Keratinocyte (primary cell): ENCODE measurements at regions not wholly inside any gene's neighbourhood (a gene's known extent, or its start where the extent isn't known, plus 50 kb on each side); places are given as distances from the start of the nearest gene placed in this dataset.
"Not testable (repeated sequence)": the region's sequence is repeated elsewhere in the genome, so short reads cannot be mapped to it uniquely, and the experiment has no call there.

Experiments
- DNase-seq: peaks from one replicate; pipeline ENCODE4 v3.0.0-alpha.2; 2011; ENCODE audit warnings: low read depth, missing footprints, low spot score
- FAIRE-seq: peaks from 2 replicates; lab custom pipeline; 2011; peaks lifted over from hg19 to GRCh38; lab: Jason Lieb, UNC
- H2AFZ ChIP-seq: 2 replicates; pipeline ENCODE4 v1.6.0; 2012; ENCODE audit warnings: low read length, control low read depth, inconsistent platforms; ENCODE audit not compliant: control insufficient read depth
- H3K27ac ChIP-seq: 2 replicates; pipeline ENCODE4 v1.5.1; 2011; ENCODE audit warnings: low read length; ENCODE audit not compliant: control insufficient read depth, insufficient read depth
- H3K27me3 ChIP-seq: 3 replicates; pipeline ENCODE4 v1.6.0; 2011; ENCODE audit warnings: low read length; ENCODE audit not compliant: control insufficient read depth, insufficient read depth; ENCODE audit errors: extremely low read depth
- H3K36me3 ChIP-seq, 2 experiments: 2 replicates in 1 of 2; 3 replicates in 1 of 2; pipeline ENCODE4 v1.5.1; 2011; ENCODE audit warnings: low read length in 2 of 2, mild to moderate bottlenecking in 1 of 2; ENCODE audit not compliant: control insufficient read depth in 2 of 2, insufficient read depth in 2 of 2; ENCODE audit errors: extremely low read depth in 1 of 2
- H3K4me1 ChIP-seq: 3 replicates; pipeline ENCODE4 v1.5.1; 2011; ENCODE audit warnings: low read length; ENCODE audit not compliant: control insufficient read depth, insufficient read depth; ENCODE audit errors: extremely low read depth
- H3K4me2 ChIP-seq: 3 replicates; pipeline ENCODE4 v1.6.0; 2011; ENCODE audit warnings: low read depth, low read length; ENCODE audit not compliant: control insufficient read depth, insufficient read depth; ENCODE audit errors: extremely low read depth
- H3K4me3 ChIP-seq, 3 experiments: fragments of 200-600 bp in 1 of 3; sonication (generic) in 1 of 3; 2 replicates in 2 of 3; 3 replicates in 1 of 3; pipeline ENCODE4 v1.5.1; 2011 to 2016; ENCODE audit warnings: low read length in 3 of 3, mild to moderate bottlenecking in 3 of 3, control low read depth in 2 of 3, inconsistent platforms in 1 of 3, low read depth in 1 of 3, mixed read lengths in 1 of 3, mixed run types in 1 of 3, moderate library complexity in 1 of 3; ENCODE audit not compliant: control insufficient read depth in 2 of 3, insufficient read depth in 2 of 3; ENCODE audit errors: extremely low read depth in 1 of 3
- H3K79me2 ChIP-seq: 2 replicates; pipeline ENCODE4 v1.6.0; 2012; ENCODE audit warnings: low read length; ENCODE audit not compliant: control insufficient read depth, insufficient read depth
- H3K9ac ChIP-seq: 3 replicates; pipeline ENCODE4 v1.6.0; 2011; ENCODE audit warnings: low read length; ENCODE audit not compliant: control insufficient read depth, insufficient read depth; ENCODE audit errors: extremely low read depth
- H3K9me1 ChIP-seq: 3 replicates; pipeline ENCODE4 v1.6.0; 2011; ENCODE audit warnings: low read length; ENCODE audit not compliant: control insufficient read depth, insufficient read depth; ENCODE audit errors: extremely low read depth
- H3K9me3 ChIP-seq: 2 replicates; pipeline ENCODE4 v1.5.1; 2012; ENCODE audit warnings: low read depth, low read length; ENCODE audit not compliant: control insufficient read depth
- H4K20me1 ChIP-seq: 3 replicates; pipeline ENCODE4 v1.6.0; 2011; ENCODE audit warnings: low read length; ENCODE audit not compliant: control insufficient read depth, insufficient read depth; ENCODE audit errors: extremely low read depth
- EZH2 ChIP-seq: IDR thresholded peaks from one replicate; pipeline ENCODE4 v1.6.1; 2012; ENCODE audit warnings: inconsistent platforms, mild to moderate bottlenecking, low read length, moderate library complexity
- dilution Hi-C: fragments of 300-500 bp; cut with MboI; formaldehyde crosslinking; loops from one replicate; pipeline ENCODE4 v1.7.0; 2020; ENCODE audit warnings: low sequenced_read_pairs; ENCODE audit not compliant: extremely low pct_ligation_motif_present
- TF ChIP-seq, protein P1 (sequence below), 3 experiments: IDR thresholded peaks in 1 of 3; conservative IDR thresholded peaks in 1 of 3; optimal IDR thresholded peaks in 1 of 3; 2 replicates in 2 of 3; 3 replicates in 1 of 3; pipeline versions ENCODE3 to v1.5.1; 2011; ENCODE audit warnings: low read length in 3 of 3, mild to moderate bottlenecking in 3 of 3, moderate library complexity in 2 of 3, control low read depth in 1 of 3, inconsistent platforms in 1 of 3; ENCODE audit not compliant: insufficient read depth in 2 of 3; ENCODE audit errors: extremely low read depth in 1 of 3

DNA sequence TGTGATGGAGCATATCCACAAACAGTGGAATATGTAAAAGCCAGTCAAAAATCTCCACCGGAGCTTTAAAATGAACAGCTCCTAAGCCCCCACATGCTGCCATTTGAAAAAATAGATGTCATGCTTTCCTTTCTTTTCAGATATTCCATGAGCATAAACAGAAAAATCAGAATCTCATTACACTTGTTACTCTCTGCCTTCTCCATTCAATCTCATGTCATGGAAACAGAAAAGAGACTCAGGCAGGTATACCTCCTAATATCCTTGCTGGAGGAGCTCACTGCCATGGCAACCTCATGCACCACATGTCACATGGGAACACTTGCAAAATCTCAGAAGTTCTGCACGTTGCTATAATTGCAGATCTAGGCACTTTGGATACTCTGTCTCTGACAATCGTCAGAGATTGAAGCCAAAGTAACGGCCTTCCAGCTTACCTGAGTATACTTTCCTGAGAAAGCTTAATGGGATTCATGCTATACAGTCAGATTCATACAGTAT lies 317.0 kb upstream of the ADAMTS9 start:
- no peaks in the 10 kb centered on the region for H3K9me3 ChIP-seq
- no peaks in the 10 kb centered on the region for H4K20me1 ChIP-seq
- H3K4me1 ChIP-seq, result peaks cover 14% of the 10 kb centered on the region
- dilution Hi-C loops, result no loop called here
- H3K9me1 ChIP-seq, result no peaks in the 10 kb centered on the region
- FAIRE-seq, result no peak
- no peaks in the 10 kb centered on the region for H3K79me2 ChIP-seq
- H3K9ac ChIP-seq, result no peak overlapping the region
- DNase-seq, result no peak
- no peak overlapping the region for H2AFZ ChIP-seq
- H3K27ac ChIP-seq, result no peak overlapping the region
- TF ChIP-seq, protein P1, sequence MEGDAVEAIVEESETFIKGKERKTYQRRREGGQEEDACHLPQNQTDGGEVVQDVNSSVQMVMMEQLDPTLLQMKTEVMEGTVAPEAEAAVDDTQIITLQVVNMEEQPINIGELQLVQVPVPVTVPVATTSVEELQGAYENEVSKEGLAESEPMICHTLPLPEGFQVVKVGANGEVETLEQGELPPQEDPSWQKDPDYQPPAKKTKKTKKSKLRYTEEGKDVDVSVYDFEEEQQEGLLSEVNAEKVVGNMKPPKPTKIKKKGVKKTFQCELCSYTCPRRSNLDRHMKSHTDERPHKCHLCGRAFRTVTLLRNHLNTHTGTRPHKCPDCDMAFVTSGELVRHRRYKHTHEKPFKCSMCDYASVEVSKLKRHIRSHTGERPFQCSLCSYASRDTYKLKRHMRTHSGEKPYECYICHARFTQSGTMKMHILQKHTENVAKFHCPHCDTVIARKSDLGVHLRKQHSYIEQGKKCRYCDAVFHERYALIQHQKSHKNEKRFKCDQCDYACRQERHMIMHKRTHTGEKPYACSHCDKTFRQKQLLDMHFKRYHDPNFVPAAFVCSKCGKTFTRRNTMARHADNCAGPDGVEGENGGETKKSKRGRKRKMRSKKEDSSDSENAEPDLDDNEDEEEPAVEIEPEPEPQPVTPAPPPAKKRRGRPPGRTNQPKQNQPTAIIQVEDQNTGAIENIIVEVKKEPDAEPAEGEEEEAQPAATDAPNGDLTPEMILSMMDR (optimal IDR thresholded peaks at IDR 0.05 in 1 of 3, IDR thresholded peaks at IDR 0.05 in 1 of 3, conservative IDR thresholded peaks at IDR 0.05 in 1 of 3; ENCODE audit: extremely low read depth in 1 of 3, insufficient read depth in 2 of 3, low read length in 3 of 3), result no peak
- TF ChIP-seq EZH2, result no peak
- no peaks in the 10 kb centered on the region for H3K27me3 ChIP-seq
- no peak overlapping the region for H3K4me3 ChIP-seq
- H3K4me2 ChIP-seq, result no peak overlapping the region
- no peaks in the 10 kb centered on the region for H3K36me3 ChIP-seq

GRCh38 chr3:65004306-65004705 lies 316.5 kb upstream of the ADAMTS9 start:
- TF ChIP-seq, protein P1 (optimal IDR thresholded peaks at IDR 0.05 in 1 of 3, IDR thresholded peaks at IDR 0.05 in 1 of 3, conservative IDR thresholded peaks at IDR 0.05 in 1 of 3; ENCODE audit: extremely low read depth in 1 of 3, insufficient read depth in 2 of 3, low read length in 3 of 3), result no peak
- TF ChIP-seq EZH2, result no peak
- H3K27ac ChIP-seq, result no peak overlapping the region
- no peaks in the 10 kb centered on the region for H3K9me3 ChIP-seq
- no peak overlapping the region for H3K4me2 ChIP-seq
- H3K9ac ChIP-seq, result no peak overlapping the region
- dilution Hi-C loops, result no loop called here
- H3K4me1 ChIP-seq, result peaks cover 14% of the 10 kb centered on the region
- no peaks in the 10 kb centered on the region for H3K9me1 ChIP-seq
- FAIRE-seq (no peak), DNase-seq (no peak)
- H2AFZ ChIP-seq, result no peak overlapping the region
- H4K20me1 ChIP-seq, result no peaks in the 10 kb centered on the region
- H3K4me3 ChIP-seq, result no peak overlapping the region
- no peaks in the 10 kb centered on the region for H3K36me3 ChIP-seq
- H3K27me3 ChIP-seq, result no peaks in the 10 kb centered on the region
- no peaks in the 10 kb centered on the region for H3K79me2 ChIP-seq

DNA sequence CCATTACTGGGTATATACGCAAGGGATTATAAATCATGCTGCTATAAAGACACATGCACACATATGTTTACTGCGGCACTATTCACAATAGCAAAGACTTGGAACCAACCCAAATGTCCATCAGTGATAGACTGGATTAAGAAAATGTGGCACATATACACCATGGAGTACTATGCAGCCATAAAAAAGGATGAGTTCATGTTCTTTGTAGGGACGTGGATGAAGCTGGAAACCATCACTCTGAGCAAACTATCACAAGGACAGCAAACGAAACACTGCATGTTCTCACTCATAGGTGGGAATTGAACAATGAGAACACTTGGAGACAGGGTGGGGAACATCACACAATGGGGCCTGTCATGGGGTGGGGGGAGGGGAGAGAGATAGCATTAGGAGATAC lies 313.3 kb upstream of the ADAMTS9 start:
- H3K4me3 ChIP-seq, H4K20me1 ChIP-seq, DNase-seq, H3K79me2 ChIP-seq, H3K27me3 ChIP-seq, H2AFZ ChIP-seq, H3K27ac ChIP-seq, H3K9me1 ChIP-seq, H3K36me3 ChIP-seq, H3K4me1 ChIP-seq, H3K9ac ChIP-seq, H3K4me2 ChIP-seq, dilution Hi-C loops, FAIRE-seq, H3K9me3 ChIP-seq: not testable (repeated sequence)
